ENCODE measurements at regions not wholly inside any gene's neighbourhood (a gene's known extent, or its start where the extent isn't known, plus 50 kb on each side); places are given as distances from the start of the nearest gene placed in this dataset.

GRCh38 chr7:27466703-27467102, 196.0 kb downstream of the HIBADH start:
- TF ChIP-seq CTCF (IDR thresholded peaks at IDR 0.05; ENCODE audit: poor library complexity) (no peak), EZH2phosphoT487 (IDR thresholded peaks at IDR 0.05; ENCODE audit: low read depth, severe bottlenecking, unreplicated experiment) (no peak)

Data from hepatocyte (in vitro differentiated cells).